GM12892 (cell line): ENCODE measurements at regions not wholly inside any gene's neighbourhood (a gene's known extent, or its start where the extent isn't known, plus 50 kb on each side); places are given as distances from the start of the nearest gene placed in this dataset.

ENCODE experiments used
- POLR2A ChIP-seq: IDR thresholded peaks from 2 replicates; pipeline ENCODE4 v1.6.1; 2011; ENCODE audit warnings: low read depth, low read length, control low read depth
- POLR2AphosphoS5 ChIP-seq: IDR thresholded peaks from 2 replicates; pipeline ENCODE4 v1.6.1; 2011; ENCODE audit warnings: low read depth, low read length, control low read depth

GRCh38 chr13:110807546-110807945 lies 94.0 kb downstream of the ING1 start:
- TF ChIP-seq POLR2A: no peak
- no peak for TF ChIP-seq POLR2AphosphoS5
